ENCODE measurements at regions not wholly inside any gene's neighbourhood (a gene's known extent, or its start where the extent isn't known, plus 50 kb on each side); places are given as distances from the start of the nearest gene placed in this dataset.

DNA sequence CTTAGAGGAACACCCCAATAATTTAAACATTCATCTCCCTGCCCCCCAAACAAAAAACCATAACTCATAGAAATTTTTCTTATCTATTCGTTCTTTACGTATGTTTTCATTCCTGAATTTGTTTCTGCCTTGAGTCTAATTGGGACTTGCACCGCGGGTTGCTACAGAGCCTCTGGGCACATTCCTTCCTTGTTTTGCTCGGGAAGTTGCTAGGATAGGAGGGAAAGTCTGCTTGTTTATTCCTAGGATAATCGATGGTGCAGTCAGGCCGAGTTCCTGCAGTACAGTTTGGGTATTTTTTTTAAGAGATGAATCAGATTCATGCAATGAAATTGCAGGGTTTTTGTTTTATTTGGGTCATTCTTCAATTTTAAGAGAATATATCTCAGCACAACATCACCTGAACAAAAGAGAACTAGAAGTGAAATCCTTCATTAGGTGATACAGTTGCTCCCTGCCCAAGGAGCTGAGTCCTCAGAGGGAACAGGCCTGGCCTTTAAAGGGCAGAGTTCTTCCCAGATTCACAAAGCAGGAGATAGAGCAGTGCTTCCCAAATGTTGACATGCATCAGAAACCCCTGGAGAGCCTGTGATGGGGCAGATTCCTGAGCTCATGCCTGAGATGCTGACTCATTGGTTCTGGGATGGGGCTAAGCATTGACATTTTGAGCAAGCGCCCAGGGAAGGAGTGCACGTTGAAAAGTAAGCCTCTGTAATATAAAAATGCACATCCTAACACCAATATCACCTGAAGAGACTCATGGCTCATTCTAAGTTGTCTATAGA lies 114.9 kb upstream of the FAM9B start:
- no peak for DNase-seq

DNA sequence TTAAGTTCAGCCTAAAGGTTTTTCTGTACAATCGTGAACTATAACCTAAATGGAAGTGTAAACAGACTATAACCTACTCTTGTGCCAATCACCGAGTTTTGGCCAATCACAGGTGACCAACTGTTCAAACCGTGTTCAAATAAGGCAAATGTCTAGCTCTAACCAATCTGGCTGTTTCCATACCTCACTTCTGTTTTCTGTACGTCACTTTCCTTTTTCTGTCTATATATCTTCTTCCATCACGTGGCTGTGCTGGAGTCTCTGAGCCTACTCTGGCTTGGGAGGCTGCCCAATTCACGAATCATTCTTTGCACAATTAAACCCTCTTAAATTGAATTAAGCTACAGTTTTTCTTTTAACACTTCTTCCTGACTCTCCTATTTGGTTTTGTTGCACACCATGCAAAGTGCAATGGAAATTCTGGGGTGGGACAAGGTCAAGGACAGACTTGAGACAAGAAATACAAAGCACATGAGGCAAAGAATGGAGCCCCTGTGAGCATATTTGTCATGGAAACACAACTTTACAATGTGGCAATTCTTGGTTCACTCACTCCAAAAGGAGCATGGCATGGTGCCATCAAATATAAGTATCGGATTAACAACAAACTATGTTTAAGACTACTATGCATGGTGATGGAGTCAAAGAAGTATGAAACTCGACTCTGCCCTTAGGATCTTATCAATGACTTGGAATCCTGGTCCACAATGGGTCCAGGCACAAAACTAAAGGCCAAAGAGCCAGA lies 115.7 kb upstream of the FAM9B start:
- no peak for DNase-seq

GRCh38 chrX:9151772-9152307 lies 117.9 kb upstream of the FAM9B start:
- DNase-seq: no peak

DNA sequence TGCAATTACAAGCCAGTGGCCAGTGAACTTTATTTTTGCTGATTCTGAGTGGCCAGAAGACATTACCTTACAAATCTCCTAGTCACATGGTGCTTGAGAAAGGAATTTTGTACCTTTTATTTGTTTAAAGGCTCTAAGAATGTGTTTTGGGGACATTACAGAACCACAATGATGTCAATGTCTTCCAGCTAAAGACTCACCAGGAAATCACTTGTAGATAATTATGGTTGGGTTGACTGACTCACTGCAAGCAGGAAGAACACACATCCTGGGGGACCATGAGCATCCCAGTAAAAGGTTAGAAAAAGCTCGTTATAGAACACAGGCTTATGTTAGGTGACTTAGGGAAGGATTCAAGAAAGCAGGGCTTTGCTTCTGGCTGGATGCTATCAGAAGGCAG lies 119.4 kb upstream of the FAM9B start:
- DNase-seq: peak; percentile 2 to 66

DNA sequence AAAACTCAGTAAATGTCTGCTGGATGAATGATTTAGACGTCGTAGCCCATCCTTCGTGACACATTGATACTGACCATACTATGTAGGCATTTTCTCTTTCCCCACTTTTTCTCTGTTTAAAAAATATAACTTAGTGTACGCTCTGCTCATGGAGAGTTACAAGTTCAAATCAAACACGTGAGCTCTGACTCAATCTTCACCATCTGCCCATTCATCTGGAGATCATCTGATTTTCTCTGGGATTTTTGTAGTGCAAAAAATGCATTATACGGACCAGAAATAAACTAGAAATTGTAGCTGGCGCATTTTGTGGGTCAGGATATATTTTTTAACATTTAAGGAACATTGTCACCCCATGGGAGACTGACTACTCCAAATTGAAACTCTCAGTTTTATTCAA lies 124.7 kb upstream of the FAM9B start:
- DNase-seq: no peak

GRCh38 chrX:9160698-9161329 lies 126.9 kb upstream of the FAM9B start:
- DNase-seq: no peak

DNA sequence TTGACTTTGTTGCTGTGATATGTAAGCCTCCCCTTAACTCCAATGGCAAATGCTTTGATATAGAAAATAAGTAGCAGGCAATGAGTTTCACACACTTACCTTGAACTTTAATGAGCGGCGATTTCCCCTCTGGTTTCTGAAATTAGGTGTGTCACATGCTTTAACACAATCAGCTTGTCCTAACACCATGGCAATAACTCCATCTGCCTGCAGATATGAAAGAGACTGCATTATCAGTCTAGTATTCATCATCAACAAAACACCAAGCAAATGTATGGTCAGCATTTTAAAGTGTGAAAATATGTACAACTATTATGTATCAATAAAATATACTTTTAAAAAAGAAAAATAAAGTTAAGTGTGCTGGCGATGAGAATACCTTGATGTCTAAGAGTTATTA lies 128.8 kb upstream of the FAM9B start:
- DNase-seq: no peak

- peak in 1 of 2 experiments; percentile 38 for DNase-seq
Measured at GRCh38 chrX:9163214-9163709, 129.3 kb upstream of the FAM9B start.

DNA sequence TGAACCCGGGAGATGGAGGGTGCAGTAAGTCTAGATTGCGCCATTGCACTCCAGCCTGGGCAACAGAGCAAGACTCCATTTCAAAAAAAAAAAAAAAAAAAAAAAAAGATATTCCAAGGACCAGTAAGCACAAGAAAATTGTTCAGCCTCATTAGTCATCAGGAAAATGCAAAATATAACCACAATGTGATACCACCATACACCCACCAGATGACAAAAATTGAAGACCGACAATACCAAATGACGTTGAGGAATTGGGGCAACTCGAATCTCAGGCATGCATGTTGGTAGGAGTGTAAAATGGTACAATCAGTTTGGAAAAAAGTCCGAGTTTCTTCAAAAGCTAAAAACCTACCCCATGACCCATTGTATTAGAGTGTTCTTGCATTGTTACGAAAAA lies 130.2 kb upstream of the FAM9B start:
- DNase-seq: no peak

- no peak for DNase-seq
Measured at GRCh38 chrX:9164533-9165426, 130.9 kb upstream of the FAM9B start.

GRCh38 chrX:9166584-9166944 lies 132.6 kb upstream of the FAM9B start:
- DNase-seq: no peak

DNA sequence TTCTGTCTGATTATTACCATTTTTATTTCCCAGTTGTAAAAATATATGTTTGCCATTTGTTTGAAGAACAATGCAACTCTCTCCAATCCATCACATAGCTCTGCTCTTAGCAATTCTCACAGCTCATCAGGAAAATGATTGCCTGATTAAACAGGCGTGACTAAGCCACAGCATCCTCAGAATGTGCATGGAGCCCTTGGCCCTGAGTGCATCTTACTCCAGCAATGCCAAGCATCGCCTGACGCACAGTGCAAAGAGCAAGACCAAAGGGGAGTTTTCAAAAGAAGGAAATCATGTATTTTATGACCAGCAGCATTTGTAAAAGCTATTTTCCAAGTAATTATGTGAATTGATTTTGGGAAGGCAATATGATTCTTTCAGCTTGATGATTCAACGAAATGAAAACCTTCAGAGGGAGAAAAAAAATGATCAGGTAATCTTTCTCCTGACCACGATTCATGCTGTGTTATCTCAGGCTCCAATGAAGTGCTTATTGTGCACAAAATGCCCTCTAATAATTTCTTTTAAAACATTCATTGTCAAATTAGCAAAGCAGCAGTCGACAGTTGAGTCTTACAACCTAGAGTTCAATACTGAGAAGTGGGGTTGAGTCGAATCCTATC lies 138.0 kb upstream of the FAM9B start:
- no peak for DNase-seq

DNA sequence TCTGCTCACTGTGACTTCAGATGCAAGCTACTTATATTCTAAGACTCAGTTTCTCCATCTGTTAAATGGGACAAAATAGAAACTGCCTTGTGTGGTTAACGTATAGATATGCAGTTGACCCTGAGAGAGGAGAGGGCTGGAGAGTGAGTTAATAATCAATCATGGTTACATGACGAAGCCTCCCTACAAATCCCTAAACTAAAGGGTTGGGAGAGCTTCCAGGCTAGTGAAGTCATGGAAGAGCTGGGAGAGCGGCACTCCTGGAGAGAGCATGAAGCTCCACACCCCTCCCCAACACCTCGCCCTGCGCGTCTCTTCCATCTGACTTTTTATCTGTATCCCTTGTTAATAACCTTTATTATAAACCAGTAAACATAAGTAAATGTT lies 138.5 kb upstream of the FAM9B start:
- DNase-seq: no peak

GRCh38 chrX:9180623-9181022 lies 146.7 kb upstream of the FAM9B start:
- DNase-seq: no peak

- DNase-seq: no peak
Measured at GRCh38 chrX:9182041-9182440, 148.1 kb upstream of the FAM9B start.

- no peak for DNase-seq
Measured at GRCh38 chrX:9183481-9183880, 149.6 kb upstream of the FAM9B start.

GRCh38 chrX:9184211-9184610 lies 150.3 kb upstream of the FAM9B start:
- no peak for DNase-seq

- no peak for DNase-seq
Measured at GRCh38 chrX:9188117-9188516, 154.2 kb upstream of the FAM9B start.

GRCh38 chrX:9189286-9189685 lies 155.4 kb upstream of the FAM9B start:
- no peak for DNase-seq

DNA sequence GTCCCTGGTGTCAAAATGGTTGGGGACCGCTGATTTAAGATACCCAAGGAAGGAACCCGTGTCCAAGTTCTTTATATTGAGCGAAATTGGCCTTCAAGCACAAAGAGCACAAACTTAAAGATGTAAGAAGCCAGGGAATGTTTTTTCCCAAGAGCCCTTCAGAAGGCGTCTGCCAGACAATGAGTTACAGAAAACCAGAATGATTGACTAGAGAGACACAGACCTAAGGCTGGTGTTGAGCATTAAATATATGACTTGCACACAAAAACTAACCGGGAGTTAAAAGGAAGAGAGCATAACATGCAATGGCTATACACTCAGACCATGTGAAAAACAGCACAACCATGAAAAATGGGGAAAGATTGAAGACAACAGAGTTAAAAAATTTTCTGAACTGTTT lies 157.5 kb upstream of the FAM9B start:
- DNase-seq: no peak

DNA sequence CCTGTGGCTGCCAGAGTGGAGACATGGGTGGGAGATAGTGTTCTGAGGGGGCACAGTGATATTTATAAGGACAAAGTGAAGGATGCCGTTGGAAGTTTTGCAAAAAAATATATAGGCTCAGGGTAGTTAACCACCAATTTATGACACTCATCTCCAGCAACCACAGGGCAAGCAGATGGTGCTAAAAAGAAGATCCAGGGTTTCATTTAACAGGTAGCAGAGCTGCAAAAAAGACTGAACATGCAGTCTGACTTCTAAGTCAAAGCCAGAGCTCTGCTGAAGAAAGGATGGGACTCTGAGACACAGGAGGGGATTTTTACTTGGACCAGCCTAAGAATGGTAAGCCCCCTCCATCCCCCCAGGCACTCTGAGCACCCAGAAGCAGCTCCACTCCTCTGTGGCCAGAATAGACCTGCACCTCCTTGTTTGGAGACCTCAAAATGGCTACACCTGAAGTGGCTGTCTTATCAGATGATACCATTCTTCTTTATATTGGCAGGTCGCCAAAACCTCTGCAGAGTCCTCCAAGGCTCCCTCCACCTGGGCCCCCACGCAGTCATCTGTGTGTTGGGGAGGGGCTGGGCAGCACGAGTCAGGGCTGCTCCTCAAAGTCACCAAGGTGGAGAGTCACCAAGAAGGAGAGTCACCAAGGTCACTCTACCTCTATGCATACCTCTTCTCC lies 161.4 kb upstream of the FAM9B start:
- DNase-seq: no peak
